ENCODE measurements at regions not wholly inside any gene's neighbourhood (a gene's known extent, or its start where the extent isn't known, plus 50 kb on each side); places are given as distances from the start of the nearest gene placed in this dataset.

DNA sequence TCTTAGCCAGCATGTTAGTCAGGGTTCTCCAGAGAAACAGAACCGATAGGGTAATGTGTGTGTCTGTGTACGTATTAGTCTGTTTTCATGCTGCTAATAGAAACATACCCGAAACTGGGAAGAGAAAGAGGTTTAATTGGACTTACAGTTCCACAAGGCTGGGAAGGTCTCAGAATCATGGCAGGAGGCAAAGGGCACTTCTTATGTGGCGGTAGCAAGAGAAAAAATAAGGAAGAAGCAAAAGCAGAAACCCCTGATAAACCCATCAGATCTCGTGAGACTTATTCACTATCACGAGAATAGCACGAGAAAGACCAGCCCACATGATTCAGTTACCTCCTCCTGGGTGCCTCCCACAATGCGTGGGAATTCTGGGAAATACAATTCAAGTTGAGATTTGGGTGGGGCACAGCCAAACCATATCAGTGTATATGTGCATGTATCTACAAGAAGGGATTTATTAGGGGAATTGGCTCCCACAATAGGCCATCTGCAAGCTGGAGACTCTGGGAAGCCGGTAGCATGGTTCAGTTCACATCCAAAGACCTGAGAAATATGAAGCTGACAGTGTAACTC, 173.7 kb upstream of the NECTIN1 start:
- Histone ChIP-seq H3K27ac (ENCODE audit: control insufficient read depth, insufficient read depth) (no peak overlapping the region), H4K20me1 (ENCODE audit: control insufficient read depth, insufficient read depth) (no peaks in the 10 kb centered on the region; the same call in 1 of the 2 replicates), H3K4me2 (ENCODE audit: control insufficient read depth, insufficient read depth) (no peak overlapping the region), H3K4me3 (no peak overlapping the region), H2AFZ (ENCODE audit: control insufficient read depth, low read depth, low read length) (no peak overlapping the region), H3K9ac (ENCODE audit: control insufficient read depth, insufficient read depth, low read length) (no peak overlapping the region), H3K9me3 (replicated peaks; ENCODE audit: control insufficient read depth, insufficient read depth, low read length) (no peaks in the 10 kb centered on the region), H3K4me1 (ENCODE audit: control insufficient read depth, insufficient read depth, low read length) (no peaks in the 10 kb centered on the region), H3K27me3 (replicated peaks in 1 of 2; ENCODE audit: control insufficient read depth in 2 of 2, insufficient read depth in 2 of 2, low read length in 1 of 2) (no peaks in the 10 kb centered on the region; a peak in 2 of 4 replicates), H3K36me3 (ENCODE audit: control insufficient read depth in 2 of 2, insufficient read depth in 2 of 2, low read length in 1 of 2) (no peaks in the 10 kb centered on the region), H3K79me2 (ENCODE audit: control insufficient read depth, insufficient read depth, low read length) (no peaks in the 10 kb centered on the region)
- TF ChIP-seq POLR2AphosphoS2 (IDR thresholded peaks at IDR 0.05; ENCODE audit: low read depth, low read length) (no peak), FOS (IDR thresholded peaks at IDR 0.05; ENCODE audit: borderline replicate concordance, extremely low read depth, insufficient read length) (no peak), MTA3 (IDR thresholded peaks at IDR 0.05; ENCODE audit: borderline replicate concordance, low read length) (no peak), SMARCA5 (IDR thresholded peaks at IDR 0.05) (no peak), TAF1 (IDR thresholded peaks at IDR 0.05; ENCODE audit: borderline replicate concordance, low read depth, low read length) (no peak)
- 22% methylated on average over 9 of the region's 9 CpGs for whole genome bisulfite sequencing (ENCODE audit: insufficient coverage, insufficient replicate concordance, low lambda C conversion rate, missing lambda C conversion rate)
- DNase-seq (ENCODE audit: low read depth, low spot score), result no peak
- intact Hi-C loops (cut with micrococcal nuclease; ENCODE audit: unreplicated experiment), result no loop called here
- ChIA-PET RAD21 (ENCODE audit: unreplicated experiment) (no interaction called here), POLR2A (no interaction called here), CTCF (no interaction called here), SMC1A (ENCODE audit: uncharacterized antibody, unreplicated experiment) (no interaction called here)
- no peak for FAIRE-seq
- no peak for ATAC-seq
- BruUV-seq (replicated peaks), result no TSS peak
- in situ Hi-C loops (cut with MboI), result no loop called here

DNA sequence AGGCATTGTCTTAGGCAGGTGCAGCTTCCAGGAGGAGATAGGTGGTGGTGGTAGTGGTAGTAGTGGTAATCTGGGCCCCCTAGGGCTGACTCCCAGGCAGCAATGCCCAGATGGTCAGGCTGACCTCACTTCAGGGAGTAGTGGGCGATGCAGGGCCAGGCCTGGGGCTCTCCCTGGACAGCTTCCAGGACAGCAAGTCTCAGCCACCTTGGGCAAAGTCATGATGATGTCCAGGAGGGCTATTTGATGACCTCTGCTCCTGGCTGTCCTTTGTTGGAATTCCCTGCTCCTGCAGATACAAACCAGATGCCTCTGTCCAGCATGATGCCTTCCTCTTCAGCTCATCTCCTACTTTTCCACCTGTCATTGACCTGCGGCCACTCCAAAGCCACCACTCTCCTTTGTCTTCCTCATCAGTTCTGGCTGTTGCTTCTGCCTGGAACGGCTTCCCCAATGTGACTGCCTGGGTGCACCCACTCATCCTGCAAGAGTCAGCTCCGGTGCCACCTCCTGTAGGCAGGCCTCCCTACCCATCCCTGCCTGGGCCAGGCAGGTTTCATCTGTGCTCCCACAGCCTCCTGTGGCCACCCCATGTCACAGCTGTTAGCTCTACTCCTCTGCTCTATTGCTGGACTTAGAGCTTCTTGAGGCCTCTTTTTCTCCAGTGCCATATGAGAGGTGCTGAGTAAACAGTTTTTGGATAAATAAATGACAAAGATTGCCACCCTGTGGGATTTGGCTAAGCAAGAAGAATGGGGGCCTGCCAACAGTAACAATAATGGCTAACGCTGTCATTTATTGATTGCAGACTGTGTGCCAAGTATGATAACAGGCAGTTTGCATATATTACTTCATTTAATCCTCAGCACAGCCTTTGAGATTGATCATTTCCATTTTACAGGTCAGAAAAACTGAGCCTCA, 172.9 kb upstream of the NECTIN1 start:
- no peaks in the 10 kb centered on the region for H3K4me1 ChIP-seq (ENCODE audit: control insufficient read depth, insufficient read depth, low read length)
- H3K79me2 ChIP-seq (ENCODE audit: control insufficient read depth, insufficient read depth, low read length), result no peaks in the 10 kb centered on the region
- no peaks in the 10 kb centered on the region for H3K36me3 ChIP-seq (ENCODE audit: control insufficient read depth in 2 of 2, insufficient read depth in 2 of 2, low read length in 1 of 2)
- H3K27me3 ChIP-seq (replicated peaks in 1 of 2; ENCODE audit: control insufficient read depth in 2 of 2, insufficient read depth in 2 of 2, low read length in 1 of 2), result no peaks in the 10 kb centered on the region; a peak in 2 of 4 replicates
- no peaks in the 10 kb centered on the region for H3K9me3 ChIP-seq (replicated peaks; ENCODE audit: control insufficient read depth, insufficient read depth, low read length)
- H4K20me1 ChIP-seq (ENCODE audit: control insufficient read depth, insufficient read depth), result no peaks in the 10 kb centered on the region; the same call in 1 of the 2 replicates
- in situ Hi-C loops (cut with MboI) (no loop called here), intact Hi-C loops (cut with micrococcal nuclease; ENCODE audit: unreplicated experiment) (no loop called here)
- H3K27ac ChIP-seq (ENCODE audit: control insufficient read depth, insufficient read depth), result no peak overlapping the region
- 20% methylated on average over 5 of the region's 5 CpGs for whole genome bisulfite sequencing (ENCODE audit: insufficient coverage, insufficient replicate concordance, low lambda C conversion rate, missing lambda C conversion rate)
- H3K4me3 ChIP-seq, result no peak overlapping the region
- no TSS peak for BruUV-seq (replicated peaks)
- H2AFZ ChIP-seq (ENCODE audit: control insufficient read depth, low read depth, low read length), result no peak overlapping the region
- POLR2A ChIA-PET, result interaction anchor here (0.5 kb wide), 1 partner anchor 78 kb away, joined by 3 read pairs; no protein-coding TSS in a partner anchor
- no peak for FAIRE-seq
- SMC1A ChIA-PET (ENCODE audit: uncharacterized antibody, unreplicated experiment), result interaction anchor here (0.8 kb wide), 1 partner anchor 15 kb away, joined by 3 read pairs; no protein-coding TSS in a partner anchor
- no peak for DNase-seq (ENCODE audit: low read depth, low spot score)
- CTCF ChIA-PET, result no interaction called here
- ATAC-seq, result no peak
- H3K4me2 ChIP-seq (ENCODE audit: control insufficient read depth, insufficient read depth), result no peak overlapping the region
- H3K9ac ChIP-seq (ENCODE audit: control insufficient read depth, insufficient read depth, low read length), result no peak overlapping the region
- RAD21 ChIA-PET (ENCODE audit: unreplicated experiment), result no interaction called here
- TF ChIP-seq TAF1 (IDR thresholded peaks at IDR 0.05; ENCODE audit: borderline replicate concordance, low read depth, low read length), result no peak
- TF ChIP-seq RUNX3 (IDR thresholded peaks at IDR 0.05; ENCODE audit: low read length), result no peak
- no peak for TF ChIP-seq HDAC6 (IDR thresholded peaks at IDR 0.05; ENCODE audit: unreplicated experiment)
- no peak for TF ChIP-seq POLR2AphosphoS5 (IDR thresholded peaks at IDR 0.05; ENCODE audit: low read length)
- TF ChIP-seq, protein P1, sequence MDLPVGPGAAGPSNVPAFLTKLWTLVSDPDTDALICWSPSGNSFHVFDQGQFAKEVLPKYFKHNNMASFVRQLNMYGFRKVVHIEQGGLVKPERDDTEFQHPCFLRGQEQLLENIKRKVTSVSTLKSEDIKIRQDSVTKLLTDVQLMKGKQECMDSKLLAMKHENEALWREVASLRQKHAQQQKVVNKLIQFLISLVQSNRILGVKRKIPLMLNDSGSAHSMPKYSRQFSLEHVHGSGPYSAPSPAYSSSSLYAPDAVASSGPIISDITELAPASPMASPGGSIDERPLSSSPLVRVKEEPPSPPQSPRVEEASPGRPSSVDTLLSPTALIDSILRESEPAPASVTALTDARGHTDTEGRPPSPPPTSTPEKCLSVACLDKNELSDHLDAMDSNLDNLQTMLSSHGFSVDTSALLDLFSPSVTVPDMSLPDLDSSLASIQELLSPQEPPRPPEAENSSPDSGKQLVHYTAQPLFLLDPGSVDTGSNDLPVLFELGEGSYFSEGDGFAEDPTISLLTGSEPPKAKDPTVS (IDR thresholded peaks at IDR 0.05; ENCODE audit: low read depth, low read length), result no peak
